Activated CD4-positive, alpha-beta T cell treated with anti-CD3 and anti-CD28 coated beads, Interleukin-2, Interleukin-6, amounts not matched to agents 100 ng/mL and 50 ng/mL, durations not matched to agents 16 hours and 8 hours (primary cell): ENCODE measurements at regions not wholly inside any gene's neighbourhood (a gene's known extent, or its start where the extent isn't known, plus 50 kb on each side); places are given as distances from the start of the nearest gene placed in this dataset.

ENCODE experiments used
- DNase-seq: peaks from one replicate; pipeline ENCODE4 v3.0.0-alpha.2; 2020

DNA sequence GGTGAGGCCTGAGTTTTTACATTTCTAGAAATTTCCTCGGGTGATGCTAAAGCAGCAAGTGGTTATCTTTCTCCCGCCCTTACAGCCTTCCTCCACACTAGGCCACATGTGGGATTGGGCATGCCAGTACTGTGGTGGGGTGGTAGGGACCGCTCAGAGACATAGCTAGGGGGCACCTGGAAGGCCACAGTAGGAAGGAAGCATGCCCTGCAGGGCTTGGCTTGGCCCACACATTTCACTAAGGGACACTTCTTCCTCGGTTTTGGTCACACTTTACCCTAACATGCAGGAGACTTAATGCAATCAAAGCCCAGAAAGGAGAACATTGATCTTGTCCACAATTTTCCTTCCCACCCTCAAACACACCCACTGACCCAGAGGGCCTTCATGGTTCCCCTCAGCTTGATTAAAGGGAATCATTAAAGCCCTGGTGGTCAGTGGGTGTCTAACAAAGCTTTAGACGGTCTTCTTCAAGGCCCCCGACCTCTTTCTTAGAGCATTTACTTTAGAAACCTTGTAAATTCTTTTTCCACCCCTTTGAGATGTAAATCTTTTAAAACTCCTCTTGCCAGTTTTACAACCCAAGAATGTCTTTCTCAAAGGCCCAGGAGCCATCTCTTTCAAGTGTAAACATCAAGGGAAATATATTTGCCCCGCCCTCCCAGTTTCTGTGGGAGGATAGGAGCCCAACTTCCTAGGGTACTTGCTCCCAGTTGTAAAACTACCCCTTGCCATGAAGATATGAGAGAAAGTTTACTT lies 246.4 kb upstream of the PTBP2 start:
- no peak for DNase-seq

DNA sequence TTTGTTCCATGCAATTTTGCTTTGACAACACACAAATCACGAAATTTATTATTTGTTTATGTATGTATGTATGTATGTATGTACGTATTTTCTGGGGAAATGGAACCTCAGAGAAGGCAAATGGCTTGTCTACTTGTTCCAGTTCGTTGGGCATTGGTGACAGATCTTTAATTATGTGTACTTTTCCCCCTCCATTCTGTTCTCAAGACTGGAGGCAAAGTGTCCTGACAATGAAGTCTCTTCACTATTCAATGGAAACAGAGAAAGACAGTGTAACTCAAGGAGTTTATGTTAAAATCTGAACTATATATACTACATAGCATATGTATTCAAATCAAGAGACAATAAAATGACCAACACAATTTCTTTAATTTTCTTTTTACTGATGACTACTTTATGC lies 245.7 kb upstream of the PTBP2 start:
- DNase-seq, result no peak

- DNase-seq, result no peak
Measured at GRCh38 chr1:96478228-96478627, 243.4 kb upstream of the PTBP2 start.

DNA sequence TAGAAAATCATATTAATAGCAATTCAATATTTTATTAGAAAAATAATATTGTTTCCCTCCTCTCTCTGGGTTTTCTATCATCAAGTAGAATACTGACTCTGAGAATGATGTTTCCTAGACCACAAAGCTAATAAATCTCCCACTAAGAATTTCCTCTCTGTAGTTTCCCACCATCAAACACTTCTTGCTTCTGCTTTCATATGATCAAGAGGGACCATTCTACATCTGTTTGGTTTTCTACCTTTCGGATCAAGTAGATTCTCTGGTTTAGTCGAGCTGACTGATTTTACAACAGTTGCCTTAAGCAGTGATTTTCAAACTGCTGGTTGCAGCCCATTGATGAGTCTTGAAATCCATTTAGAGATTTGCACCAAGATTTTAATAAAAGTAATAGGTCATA lies 240.2 kb upstream of the PTBP2 start:
- no peak for DNase-seq

DNA sequence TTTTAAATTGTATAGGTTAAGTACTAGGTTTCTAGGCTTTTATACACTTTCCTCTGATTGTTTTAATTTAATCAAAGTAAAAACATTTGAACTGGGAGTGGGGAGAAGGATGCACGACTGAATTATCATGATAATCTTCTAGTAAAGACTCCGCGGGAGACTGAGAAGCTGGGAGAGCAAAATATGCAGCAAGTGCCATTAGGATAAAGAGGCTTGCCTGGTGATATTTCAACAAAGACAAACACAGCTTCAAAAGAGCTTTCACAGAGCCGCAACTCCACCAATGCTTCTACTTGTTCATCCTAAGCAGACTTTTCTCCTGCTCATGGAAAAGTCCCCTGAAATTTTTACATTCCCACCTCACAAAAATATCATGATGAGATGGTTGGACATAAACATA lies 239.0 kb upstream of the PTBP2 start:
- DNase-seq, result no peak

- DNase-seq, result no peak
Measured at GRCh38 chr1:96487394-96487793, 234.2 kb upstream of the PTBP2 start.

DNA sequence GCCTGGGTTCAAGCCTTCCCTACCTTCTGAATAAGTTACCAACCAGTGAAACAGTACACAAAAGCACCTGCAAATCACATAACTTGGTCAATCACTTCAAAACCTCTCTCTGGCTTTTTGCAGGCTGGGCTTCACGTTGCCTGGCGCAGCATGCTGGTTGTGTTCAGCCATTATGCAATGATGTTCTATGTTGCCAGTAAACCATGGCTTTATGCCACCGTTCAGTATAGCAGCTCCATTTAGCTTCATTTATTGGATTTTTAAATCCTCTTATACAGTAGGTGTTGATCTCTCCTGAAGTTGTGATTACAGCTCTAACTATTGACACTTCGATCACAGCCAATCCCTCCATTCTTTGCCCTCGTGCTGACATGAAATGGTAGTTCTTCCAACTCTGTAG lies 233.6 kb upstream of the PTBP2 start:
- DNase-seq, result no peak

DNA sequence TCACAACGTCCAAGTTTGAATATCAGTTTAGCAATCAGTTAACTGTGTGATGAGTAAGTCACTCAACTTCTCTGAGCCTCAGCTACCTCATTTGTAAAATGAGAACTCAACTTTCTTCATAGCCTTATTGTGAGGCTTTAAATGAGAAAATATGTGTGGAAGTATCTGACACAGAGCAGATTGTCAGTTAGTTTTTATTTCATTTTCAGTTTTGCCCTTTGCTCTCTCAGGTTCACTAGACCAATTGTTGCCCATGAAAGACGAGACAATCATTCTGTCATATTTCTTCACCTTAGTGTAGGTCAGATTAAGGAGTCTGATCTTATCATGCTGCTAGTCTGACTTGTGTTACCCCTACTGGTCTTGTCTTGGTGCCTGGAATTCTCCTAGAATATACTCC lies 232.8 kb upstream of the PTBP2 start:
- DNase-seq, result no peak

GRCh38 chr1:96492236-96492635 lies 229.3 kb upstream of the PTBP2 start:
- no peak for DNase-seq

DNA sequence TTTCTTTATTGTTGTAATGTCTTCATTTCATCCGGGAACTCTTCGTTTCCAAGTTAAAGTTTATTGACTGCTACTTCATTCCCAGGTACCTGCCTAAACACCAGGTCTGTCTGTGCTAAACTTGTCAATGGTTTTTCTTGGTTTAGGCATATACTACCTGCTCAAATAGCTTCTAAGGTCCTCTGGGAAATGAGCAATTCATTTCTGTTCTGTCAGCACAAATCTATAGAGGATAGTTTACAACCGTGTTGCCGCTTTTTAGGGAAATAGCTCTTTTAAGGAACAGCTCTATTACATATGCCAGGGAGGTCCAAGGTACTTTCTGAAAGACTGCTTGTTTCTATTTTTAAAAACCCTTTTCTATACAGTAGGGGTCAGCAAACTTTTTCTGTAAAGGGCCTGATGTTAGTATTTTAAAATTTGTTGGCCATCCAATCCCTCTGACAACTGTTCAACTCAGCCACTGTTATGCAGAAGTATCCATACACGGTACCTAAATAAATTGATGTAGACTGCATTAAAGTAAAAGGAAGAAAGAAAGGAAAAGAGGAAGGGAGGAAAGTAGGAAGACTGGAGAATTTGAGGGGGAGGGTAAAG lies 222.7 kb upstream of the PTBP2 start:
- DNase-seq, result no peak

- DNase-seq, result no peak
Measured at GRCh38 chr1:96508233-96508632, 213.4 kb upstream of the PTBP2 start.

DNA sequence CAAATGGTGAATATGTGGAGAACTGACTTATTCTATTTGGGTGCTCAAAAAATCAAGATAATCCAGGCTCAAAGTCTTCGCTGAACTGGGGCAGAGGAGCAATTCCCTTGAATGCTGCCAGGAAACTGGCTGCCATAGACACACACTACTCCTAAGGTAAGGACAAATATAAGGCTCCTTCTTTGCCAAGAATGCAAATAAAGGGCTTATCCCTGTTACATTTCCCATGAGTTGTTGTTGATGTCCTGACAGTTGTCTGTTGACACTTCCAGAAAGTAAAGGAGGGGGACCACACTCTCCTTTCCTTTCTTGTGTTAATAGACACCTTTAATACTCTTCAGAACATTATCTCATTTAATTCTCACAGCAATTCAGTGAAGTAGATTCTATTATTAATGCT lies 212.2 kb upstream of the PTBP2 start:
- DNase-seq, result no peak

GRCh38 chr1:96509951-96510350 lies 211.6 kb upstream of the PTBP2 start:
- DNase-seq, result no peak

- no peak for DNase-seq
Measured at GRCh38 chr1:96510391-96510790, 211.2 kb upstream of the PTBP2 start.

GRCh38 chr1:96510911-96511310 lies 210.7 kb upstream of the PTBP2 start:
- DNase-seq, result no peak

- no peak for DNase-seq
Measured at GRCh38 chr1:96513136-96513535, 208.4 kb upstream of the PTBP2 start.

GRCh38 chr1:96515430-96515829 lies 206.2 kb upstream of the PTBP2 start:
- no peak for DNase-seq

DNA sequence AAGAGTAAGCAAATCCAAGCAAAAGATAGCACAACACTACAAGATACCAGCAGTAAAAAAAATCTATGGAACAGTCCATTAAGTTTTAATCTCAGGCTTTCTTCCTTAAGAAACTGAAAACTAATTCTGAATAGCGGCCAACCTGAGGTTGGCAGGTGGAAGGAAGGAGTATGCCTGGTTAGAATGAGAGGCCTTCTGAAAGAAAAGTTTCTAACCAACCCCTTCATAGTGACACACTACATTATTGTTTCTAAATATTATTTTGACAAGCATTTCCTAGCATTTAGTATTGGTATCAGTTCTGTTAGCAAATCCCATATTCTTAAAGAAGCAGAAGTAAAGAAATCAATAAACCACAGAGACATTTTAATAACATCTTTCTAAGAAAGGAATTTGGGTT lies 205.7 kb upstream of the PTBP2 start:
- DNase-seq, result no peak

DNA sequence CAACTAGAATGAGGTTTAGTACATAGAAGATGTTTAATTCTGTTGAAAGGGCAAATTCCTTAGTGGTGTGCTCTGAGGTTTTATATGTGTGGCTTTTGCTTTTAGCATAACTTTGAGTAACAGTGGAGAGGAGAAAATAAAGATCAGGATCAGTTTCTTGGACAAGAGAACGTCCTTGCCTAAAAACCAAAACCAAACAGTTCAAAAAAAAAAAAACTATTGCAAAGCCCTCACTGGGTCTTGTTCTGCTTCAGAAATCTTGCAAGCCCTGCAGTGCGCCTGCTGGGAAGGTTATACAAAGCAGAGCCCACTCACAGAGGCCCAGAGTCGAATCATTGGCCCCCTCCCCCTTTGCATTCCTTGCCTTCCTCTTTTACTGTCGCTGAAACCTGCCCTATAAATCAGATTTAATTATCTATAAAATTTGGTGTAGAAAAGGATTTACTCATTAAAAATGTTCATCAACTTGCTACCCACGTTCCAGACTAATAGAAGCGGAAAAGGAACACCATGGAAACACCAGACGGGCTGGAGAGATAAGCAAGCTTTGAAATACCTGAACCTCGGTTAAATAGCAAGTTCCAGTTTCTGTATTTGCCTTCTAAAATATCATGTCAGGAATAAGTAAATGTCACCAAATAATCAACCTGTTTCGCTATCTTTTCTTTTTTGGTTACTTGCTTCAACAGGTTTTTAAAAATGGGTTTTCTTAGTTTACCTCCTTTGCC lies 201.6 kb upstream of the PTBP2 start:
- DNase-seq, result no peak

GRCh38 chr1:96520579-96520947 lies 201.0 kb upstream of the PTBP2 start:
- DNase-seq, result no peak

DNA sequence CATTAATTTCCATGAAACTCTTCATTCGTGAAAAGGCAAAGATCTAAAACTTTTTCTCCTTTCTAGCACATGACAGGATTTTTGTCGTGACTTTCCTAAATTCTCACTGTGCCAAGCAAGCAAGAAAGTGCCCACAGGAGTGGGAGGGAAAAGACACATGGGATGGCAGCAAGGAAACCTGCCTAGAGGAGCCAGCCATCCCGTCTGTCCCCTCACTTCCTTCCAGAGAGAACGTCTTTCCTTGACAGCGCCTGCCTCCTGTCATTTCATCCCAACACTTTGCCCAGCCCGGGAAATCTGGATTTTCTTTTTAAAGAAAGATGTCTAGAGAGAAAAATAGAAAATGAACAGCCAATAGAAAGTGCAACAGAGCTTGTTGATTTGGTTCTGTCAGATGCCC lies 200.6 kb upstream of the PTBP2 start:
- DNase-seq, result no peak

GRCh38 chr1:96521994-96522760 lies 199.4 kb upstream of the PTBP2 start:
- DNase-seq, result no peak

DNA sequence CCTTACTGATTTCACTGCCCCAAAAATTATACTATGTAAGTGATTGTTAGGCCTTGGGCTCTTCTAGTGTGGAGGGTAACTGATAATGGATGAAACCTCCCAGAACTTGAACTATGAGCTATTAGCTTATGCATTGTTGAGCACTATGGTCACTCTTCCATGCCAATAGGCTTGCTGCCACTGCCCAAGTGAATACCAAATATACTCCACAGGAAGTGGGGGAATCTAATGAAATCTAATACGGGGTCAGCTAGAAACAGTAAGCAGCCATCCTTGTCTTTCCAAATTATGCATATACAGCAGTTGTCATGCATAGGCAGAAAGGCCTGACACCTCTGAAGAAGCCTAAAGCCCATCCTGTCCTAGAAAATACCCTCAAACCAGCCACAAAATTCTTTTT lies 198.7 kb upstream of the PTBP2 start:
- no peak for DNase-seq

DNA sequence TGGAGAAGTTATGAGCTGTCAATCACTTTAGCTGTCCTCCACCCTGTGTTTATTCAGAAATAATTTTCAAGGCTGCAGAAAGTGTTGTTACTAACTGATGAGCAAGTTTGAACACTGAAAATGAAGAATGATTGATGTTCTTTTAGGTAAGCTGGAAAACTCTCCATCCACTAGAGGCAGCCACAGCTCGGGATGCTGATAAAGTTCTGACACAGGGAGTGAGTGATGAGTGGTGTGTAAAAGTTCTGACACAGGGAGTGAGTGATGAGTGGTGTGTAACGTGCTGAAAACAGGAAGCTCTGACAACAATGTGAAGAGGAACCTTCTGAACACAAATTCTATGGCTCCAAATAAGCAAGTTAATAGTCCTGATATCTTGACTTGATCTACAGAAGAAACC lies 197.5 kb upstream of the PTBP2 start:
- no peak for DNase-seq
